Esophagus squamous epithelium (tissue), 4 donors: ENCODE measurements at regions not wholly inside any gene's neighbourhood (a gene's known extent, or its start where the extent isn't known, plus 50 kb on each side); places are given as distances from the start of the nearest gene placed in this dataset.

Source experiments
- CTCF ChIP-seq, 6 experiments: fragments of 450-650 bp in 4 of 6; fragments of 200-600 bp in 2 of 6; sonication (generic) in 2 of 6; IDR thresholded peaks; one replicate each; pipeline ENCODE4 v1.5.1; 2016 to 2019; ENCODE audit warnings: antibody characterized with exemption in 6 of 6, mild to moderate bottlenecking in 4 of 6, moderate library complexity in 4 of 6
- POLR2A ChIP-seq, 4 donors: fragments of 450-650 bp; IDR thresholded peaks; one replicate each; pipeline ENCODE4 v1.6.1; 2017; ENCODE audit warnings: antibody characterized with exemption in 4 of 4, mild to moderate bottlenecking in 4 of 4, moderate library complexity in 3 of 4

GRCh38 chr16:86085795-86086194 is 186.8 kb downstream of the IRF8 start:
- TF ChIP-seq CTCF (IDR thresholded peaks at IDR 0.05): no peak
- no peak for TF ChIP-seq POLR2A (IDR thresholded peaks at IDR 0.05)
